ENCODE measurements at regions not wholly inside any gene's neighbourhood (a gene's known extent, or its start where the extent isn't known, plus 50 kb on each side); places are given as distances from the start of the nearest gene placed in this dataset.

DNA sequence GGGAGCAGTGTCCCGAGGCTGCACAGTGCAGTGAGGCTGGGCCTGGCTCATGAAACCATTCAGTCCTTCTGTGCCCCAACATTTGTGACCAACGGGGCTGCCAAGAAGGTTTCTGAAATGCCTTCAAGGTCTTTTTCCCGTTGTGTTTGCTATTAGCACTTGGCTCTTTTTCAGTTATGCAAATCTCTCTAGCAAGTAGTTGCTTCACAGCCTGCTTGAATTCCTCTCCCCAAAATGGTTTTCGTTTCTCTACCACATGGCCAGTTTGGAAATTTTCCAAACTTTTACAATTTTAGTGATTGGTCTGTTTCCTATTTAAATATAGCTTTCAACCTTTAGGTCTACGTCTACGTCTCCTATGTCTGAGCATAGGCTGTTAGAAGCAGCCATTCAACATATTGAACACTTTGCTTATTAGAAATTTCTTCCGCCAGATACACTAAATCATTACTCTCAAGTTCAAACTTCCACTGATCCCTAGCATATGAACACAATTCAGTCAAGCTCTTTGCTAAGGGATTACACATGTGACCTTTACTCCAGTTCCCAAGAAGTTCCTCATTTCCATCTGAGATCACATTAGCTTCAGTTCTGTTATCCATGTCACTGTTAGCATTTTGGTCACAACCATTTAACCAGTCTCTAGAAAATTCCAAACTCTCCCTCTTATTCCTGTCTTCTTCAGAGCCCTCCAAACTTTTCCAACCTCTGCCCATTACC is 901.8 kb downstream of the GLUD2 start:
- TF ChIP-seq CTCF (IDR thresholded peaks at IDR 0.05; ENCODE audit: insufficient read depth, low read length, poor library complexity, severe bottlenecking) (no peak), EZH2phosphoT487 (conservative IDR thresholded peaks at IDR 0.05; ENCODE audit: low read length) (no peak)
